NCI-H345 (cell line): ENCODE measurements at regions not wholly inside any gene's neighbourhood (a gene's known extent, or its start where the extent isn't known, plus 50 kb on each side); places are given as distances from the start of the nearest gene placed in this dataset.
"Not testable (repeated sequence)": the region's sequence is repeated elsewhere in the genome, so short reads cannot be mapped to it uniquely, and the experiment has no call there.

ENCODE experiments used
- DNase-seq: peaks from one replicate; lab custom pipeline; 2025; lab: John Stamatoyannopoulos, UW

DNA sequence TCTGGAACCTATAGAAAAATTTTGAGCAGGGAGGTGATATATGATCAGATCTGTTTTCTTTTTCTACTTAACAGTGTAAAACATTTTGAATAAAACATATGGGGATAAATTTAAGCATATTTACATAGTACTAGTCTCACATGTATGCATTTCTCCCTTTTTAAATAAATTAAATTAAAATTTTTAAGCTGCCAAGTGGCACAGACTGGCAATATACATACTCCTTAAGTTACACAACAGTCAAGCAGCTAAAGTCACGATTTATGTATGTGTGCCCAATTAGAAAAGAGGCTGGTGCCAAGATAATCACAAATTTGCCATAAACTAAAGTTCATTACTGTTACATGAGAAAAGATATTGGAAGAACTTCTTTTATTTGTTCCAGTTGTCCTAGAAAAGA lies 532.0 kb downstream of the RWDD3 start:
- DNase-seq, result no peak

DNA sequence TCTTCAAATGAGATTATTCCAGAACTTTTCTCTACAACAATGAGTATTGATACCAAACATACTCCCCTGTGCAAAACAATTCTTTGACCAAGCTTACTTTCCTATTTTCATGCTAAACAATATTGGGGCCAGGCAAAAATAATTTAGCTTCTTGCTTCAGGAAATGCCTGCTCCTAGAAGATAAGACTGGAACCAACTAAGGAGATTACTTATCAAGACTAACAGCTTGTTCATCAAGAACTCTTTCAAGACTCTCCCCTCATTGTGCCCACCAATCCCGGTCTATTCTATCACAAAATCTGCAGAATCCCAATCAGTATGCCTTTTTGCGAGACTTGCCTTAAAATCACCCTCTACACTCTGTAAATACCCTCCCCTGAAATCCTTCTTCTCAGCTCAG lies 536.6 kb downstream of the RWDD3 start:
- no peak for DNase-seq

DNA sequence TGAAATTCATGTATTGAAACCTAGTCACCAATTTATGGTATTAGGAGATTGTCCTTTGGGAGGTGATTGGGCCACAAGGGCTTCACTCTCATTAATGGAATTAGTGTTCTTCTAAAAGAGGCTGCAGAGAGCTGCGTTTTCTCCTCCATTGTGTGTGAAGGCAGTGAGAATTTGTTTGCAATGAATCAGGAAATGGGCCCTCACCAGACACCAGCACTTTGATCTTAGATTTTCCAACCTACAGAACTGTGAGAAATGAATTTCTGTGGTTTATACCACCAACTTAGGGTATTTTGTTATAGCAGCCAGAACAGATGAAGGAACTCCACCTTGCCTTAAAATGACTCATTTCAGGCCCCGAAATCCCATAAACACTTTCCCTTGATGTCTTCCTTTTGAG lies 544.2 kb downstream of the RWDD3 start:
- no peak for DNase-seq

DNA sequence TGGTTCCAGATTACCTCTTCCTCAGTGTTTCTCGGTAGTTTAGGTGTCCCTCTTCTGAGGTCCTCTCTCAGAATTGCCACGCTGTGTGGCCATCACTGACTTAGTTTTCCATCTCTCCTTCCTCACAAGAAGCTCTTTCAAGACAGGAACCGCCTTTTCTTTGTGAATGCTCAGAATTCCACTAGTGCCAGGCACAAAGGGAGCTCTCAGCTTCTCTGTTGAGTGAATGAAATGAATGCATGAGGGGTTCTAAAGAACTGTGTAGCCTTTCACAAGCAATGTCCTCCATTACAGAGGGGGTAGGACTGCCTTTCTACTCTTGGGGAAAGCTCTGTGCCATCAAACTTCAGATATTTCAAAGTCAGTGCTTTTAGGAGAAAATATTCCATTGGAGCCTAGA lies 546.8 kb downstream of the RWDD3 start:
- no peak for DNase-seq

DNA sequence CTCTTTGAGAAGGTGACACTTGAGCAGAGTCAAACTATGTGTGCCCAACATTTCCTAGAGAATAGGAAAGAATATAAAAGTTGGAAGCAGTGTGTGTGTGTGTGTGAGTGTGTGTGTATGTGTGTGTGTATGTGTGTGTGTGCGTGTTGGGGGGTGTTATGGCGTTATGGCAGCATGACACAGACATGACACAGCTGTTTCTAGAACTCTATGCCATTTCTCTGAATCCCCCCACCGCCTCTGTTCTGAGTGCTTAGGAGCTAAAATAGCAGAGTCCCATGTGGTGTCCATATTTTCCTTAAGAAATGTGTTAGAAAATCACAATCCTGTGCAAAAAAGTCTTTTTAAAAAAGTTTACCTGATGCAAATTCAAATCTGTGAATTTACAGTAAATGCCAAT lies 556.1 kb downstream of the RWDD3 start:
- DNase-seq, result no peak

DNA sequence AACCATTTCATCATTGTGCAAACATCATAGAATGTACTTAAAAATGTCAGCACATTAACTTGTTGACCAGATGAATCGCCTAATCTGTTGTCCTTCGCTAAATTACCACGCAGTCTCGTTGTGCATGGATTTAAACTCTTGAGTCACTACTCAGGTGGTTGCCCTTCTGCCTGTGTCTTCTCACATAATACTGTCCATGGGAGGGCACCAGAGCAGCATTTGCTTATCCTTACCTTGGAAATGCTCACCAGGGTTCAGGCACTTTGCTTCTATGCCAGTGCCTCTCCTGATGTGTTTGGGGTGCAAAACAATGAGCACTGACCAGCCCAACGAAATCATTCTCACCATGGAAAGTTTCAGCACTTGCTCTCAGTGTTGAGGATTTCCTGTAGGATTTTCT lies 559.9 kb downstream of the RWDD3 start:
- DNase-seq, result peak; percentile 21

DNA sequence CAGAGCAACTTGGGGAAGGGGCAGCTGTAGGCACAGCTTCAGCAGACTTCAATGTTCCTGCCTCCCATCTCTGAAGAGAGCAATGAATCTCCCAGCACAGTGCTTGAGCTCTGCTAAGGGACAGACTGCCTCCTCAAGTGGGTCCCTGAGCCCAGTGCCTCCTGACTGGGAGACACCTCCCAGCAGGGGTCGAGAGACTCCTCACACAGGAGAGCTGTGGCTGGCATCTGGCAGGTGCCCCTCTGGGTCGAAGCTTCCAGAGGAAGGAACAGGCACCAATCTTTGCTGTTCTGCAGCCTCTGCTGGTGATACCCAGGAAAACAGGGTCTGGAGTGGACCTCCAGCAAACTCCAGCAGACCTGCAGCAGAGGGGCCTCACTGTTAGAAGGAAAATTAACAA lies 563.8 kb downstream of the RWDD3 start:
- DNase-seq, result not testable (repeated sequence)

DNA sequence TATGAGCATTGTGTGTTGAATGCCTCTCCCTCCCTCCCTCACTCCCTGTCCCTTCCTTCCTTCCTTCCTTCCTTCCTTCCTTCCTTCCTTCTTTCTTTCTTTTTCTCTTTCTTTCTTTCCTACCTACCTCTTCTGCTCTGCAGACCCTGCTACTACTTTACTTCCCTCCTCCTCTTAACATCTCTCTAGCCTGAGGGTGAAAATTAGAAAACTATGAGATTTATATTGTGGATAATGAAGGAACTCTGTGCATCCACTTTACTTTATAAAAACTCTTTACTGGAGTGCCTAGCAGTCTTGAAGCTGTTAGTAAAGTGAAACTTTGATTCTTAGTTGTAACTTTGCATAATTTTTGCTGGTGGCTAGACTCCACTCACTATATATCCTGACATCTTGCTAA lies 572.2 kb downstream of the RWDD3 start:
- DNase-seq, result no peak

DNA sequence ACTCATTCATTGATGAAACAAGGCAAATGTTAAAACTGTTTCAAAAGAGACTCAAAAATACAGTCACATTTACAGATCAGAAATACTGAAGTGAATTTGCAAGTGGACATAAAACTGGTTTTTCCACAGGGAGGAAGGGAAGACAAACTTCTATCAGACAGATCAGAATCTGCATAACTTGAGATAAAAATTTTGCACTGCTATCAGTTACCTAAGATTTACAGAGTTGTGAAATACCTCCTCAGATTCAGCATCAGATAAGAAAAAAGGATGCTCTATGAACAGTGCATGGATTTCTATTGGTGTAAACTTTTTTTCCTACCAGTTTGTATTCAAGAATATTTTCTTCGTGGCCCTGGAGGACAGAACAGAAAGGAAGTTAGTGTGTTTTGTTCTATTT lies 575.4 kb downstream of the RWDD3 start:
- no peak for DNase-seq

DNA sequence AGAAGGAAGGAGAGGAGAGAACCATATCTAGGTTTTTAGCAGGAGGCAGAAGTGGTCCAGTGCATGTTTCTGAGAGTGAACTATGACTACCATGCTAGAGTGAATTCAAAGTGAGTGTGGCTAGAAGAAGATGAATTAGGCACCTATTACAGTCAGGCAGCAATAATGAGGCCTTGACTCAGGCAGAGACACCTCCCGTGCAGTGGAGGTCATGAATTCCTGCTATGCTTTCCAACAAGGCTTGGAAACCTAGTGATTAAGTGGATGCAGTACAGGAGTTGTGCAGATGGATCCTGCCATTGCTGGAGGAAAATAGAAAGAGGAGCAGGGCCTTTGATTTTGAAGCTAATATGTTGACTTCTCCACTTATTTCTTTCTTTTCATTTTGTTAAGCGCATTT lies 581.5 kb downstream of the RWDD3 start:
- no peak for DNase-seq

DNA sequence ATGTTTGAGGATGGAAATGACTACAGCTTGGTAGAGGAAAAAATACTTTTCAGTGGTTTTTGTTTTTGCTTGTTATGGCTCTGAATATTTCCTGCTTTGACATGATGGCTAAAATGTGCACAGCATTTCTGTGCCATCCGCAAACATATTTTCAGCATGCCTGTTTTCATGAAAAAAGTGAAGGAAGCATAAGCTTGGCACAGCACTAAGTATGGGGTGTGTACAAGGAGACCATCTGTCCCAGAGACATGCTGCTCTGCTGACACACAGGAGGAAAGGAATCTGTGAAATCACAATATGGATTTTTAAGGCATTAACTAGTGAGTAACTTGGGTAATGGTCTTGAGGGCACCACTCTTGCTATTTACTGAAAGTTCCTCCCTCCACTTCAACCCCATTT lies 595.5 kb downstream of the RWDD3 start:
- no peak for DNase-seq

DNA sequence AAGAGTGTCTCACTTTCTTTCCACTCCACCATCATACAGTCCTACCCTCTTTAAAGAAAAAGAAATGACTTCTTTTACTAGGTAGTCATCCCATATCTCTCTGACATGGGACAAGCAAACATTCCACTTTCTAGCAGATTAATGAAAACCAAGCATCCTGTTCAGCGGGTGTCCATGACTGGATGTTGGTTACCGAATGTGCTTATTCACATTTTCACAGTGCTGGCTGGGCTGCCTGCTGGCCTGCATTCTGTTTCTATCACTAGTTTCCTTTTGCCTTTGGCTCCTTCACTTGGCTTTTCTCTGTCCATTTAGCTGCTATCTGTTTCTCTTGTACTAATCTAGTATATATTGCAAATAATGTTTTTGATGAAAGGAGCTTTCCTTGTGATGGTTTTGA lies 598.4 kb downstream of the RWDD3 start:
- no peak for DNase-seq

DNA sequence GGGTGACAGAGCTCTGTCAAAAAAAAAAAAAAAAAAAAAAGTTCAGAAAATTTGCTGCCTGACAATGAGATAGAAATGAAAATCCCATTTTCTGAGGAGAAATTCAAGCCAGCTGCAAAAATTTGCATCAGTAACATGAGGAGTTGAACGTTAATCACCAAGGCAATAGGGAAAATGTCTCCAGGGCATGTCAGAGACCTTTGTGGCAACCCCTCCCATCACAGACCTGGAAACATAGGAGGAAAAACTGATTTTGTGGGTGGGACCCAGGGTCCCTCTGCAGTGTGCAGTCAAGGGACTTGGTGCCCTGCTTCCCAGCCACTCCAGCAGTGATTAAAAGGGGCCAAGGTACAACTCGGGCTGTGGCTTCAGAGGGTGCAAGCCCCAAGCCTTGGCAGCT lies 615.4 kb downstream of the RWDD3 start:
- no peak for DNase-seq

DNA sequence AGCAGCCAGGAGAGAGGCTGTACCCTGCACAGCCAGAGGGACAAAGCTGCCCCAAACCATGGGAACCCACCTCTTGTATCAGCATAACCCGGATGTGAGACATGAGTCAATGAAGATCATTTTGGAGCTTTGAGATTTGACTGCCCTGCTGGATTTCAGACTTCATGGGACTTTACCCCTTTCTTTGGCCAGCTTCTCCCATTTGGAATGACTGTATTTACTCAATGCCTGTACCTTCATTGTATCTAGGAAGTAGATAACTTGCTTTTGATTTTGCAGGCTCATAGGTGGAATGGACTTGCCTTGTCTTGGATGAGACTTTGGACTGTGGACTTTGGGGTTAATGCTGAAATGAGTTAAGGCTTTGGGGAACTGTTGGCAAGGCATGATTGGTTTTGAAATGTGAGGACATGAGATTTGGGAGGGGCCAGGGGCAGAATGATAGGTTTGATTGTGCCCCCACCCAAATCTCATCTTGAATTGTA lies 616.2 kb downstream of the RWDD3 start:
- no peak for DNase-seq

DNA sequence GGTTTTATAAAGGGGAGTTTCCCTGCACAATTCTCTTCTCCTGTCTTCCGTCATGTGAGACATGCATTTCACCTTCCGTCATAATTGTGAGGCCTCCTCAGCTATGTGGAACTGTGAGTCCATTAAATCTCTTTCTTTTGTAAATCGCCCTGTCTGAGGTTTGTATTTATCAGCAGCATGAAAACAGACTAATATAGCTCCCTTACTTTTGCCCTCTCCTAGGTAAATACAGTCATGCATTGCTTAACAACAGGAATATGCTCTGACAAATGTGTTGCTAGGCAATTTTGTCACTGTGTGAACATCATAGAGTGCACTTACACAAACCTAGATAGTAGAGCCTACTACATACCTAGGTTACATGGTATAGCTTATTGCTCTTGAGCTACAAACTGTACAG lies 616.8 kb downstream of the RWDD3 start:
- no peak for DNase-seq

DNA sequence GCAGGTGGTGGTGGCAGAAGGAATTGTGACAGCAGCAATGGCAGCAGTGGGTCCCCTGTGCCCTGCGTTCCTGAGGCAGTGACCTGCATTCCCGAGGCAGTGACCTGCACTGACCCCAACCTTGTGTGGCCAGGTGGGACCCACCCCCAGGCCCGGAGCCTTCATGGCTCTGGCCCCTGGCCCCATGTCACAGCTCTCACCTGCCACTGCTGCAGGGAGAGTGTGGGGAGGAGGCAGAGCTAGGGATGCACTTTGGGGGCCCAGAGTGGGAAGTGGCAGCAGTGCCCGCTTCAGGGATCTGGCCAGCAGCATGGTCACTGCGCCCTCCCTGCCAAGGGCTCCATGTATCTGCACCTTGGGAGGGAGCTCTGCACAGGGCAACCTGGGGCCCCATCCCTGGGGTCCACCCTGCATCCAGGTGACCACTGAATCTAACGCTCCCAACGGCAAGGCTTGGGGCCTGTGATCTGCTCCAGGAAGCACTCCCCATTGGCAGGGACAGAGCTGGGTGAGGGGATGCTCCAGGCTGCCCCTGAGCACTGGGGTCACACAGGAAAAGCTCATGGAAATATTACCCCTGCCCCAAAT lies 618.6 kb downstream of the RWDD3 start:
- DNase-seq, result no peak

DNA sequence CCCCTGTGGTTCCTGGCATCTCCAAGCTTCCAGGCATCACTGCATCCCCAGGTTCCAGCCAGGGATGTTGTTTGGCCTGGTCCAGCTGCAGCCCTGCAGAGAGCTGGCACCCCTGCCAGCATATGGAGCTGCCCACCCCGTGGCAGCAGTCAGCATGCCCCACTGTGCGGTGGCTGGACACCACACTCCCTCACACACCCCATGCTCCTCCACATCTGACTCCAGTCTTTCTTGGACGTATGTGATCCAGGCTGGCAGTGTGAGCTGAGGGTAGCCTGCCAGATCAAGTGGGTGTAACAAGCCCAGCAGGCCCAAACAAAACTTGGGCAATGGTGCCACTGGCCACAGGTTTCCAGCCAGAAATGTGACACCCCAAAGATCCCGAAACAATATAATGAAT lies 620.4 kb downstream of the RWDD3 start:
- no peak for DNase-seq

DNA sequence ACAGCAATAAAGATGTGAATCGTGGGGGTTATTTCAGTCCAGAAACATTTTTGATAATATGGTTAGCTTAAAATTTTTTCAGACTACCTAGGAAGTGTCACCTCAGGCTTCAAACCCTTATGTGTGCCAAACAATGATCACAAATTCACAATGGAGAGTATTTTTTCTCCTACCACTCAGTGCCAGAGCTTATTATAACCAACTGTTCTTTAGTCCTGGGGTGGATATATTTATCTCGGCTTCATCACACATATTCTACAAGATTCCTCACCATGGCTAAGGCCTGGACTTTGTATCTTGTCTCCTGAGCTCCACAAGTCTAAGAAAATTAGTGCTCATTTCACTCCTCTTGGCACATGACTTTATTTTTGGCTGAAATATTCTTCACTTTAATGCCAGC lies 629.1 kb downstream of the RWDD3 start:
- no peak for DNase-seq

DNA sequence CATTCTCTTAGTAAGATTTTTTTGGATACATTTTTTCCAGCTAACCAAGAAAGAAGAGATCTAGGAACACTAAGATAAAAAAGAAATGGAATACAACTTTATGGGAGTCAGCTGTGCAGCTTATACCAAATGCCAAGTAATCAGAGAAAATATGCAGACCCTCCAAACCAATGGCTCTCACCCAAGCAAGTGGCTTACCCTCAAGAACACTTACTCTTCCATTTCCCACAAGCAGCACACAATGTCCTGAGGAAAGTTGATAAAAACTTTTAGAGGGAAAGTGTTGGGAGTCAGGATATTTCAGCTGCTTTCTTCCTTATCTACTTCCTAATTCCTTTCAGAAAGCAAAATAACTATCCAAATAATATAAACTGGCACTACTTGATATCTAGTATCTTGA lies 631.8 kb downstream of the RWDD3 start:
- no peak for DNase-seq

DNA sequence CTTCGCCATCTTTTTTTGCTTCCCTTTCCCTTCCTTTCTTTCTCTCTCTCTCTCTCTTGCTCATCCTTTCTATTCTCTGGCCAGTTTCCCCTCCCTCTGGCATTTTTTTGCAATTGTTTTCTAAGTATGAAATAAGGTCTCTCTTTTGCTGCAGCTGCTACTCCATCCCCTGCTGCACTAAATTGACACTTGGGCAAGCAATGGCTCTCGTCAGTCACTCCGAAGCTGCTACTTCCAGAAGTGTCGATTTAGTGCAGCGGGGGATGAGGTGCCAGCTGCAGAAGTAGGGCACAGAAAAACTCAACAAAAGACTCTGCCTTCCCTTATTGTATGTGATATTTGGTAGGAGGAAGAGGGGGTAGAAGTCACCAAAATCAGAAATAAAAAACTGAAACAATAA lies 642.3 kb downstream of the RWDD3 start:
- peak; percentile 18 for DNase-seq

DNA sequence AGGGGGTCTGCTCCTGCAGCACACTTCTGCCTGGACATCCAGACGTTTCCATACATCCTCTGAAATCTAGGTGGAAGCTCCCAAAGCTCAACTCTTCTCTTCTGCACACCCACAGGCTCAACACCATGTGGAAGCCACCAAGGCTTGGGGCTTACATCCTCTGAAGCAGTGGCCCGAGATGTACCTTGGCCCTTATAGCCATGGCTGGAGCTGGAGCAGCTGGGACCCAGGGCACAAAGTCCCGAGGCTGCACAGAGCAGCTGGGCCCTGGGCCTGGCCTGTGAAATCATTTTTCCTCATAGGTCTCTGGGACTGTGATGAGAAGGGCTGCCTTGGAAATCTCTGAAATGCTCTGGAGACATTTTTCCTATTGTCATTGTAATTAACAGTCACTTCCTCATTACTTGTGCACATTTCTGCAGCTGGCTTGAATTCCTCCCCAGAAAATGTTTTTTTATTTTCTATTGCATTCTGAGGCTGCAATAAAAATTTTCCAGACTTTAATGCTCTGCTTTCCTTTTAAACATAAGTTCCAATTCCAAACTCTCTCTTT lies 645.6 kb downstream of the RWDD3 start:
- no peak for DNase-seq

DNA sequence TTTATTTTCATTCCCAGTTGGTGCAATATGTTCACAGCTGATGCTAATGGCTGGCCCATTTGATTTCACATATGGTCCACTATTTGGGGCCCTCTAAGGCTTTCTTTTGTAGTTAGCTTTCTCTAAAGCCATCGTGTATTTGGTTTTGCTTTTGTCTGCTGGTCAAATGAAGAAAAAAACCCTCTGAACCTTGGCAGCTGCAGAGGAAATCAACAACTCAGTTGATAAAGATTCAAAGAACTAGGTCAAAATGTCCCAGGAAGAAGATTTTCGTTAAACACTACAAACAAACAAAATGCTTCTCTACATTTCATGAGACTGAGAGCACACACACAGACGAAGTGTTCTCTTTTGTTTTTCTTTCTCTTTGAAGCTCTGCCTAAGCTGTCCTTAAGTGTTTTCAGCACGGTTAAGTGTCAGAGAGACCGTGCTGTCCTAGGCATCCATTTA lies 655.0 kb downstream of the RWDD3 start:
- peak; percentile 9 for DNase-seq

DNA sequence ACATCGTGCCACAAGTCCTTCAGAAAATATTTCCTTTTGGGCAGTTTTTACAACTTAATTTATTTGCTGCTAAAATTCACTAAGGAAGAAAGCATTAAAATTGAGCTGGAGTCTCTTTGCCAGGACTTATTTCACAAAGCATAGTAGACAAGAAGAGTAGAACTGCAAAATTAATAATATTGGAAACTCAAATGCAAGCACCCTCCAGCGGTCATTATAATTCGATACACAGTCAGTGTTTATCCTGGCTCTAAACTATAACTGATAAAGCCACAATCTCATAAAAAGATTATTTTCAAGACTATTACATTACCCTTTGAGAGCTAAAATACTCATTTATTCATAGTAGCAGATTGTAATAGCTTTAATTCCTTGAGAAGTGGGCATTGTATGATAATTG lies 655.4 kb downstream of the RWDD3 start:
- DNase-seq, result no peak

DNA sequence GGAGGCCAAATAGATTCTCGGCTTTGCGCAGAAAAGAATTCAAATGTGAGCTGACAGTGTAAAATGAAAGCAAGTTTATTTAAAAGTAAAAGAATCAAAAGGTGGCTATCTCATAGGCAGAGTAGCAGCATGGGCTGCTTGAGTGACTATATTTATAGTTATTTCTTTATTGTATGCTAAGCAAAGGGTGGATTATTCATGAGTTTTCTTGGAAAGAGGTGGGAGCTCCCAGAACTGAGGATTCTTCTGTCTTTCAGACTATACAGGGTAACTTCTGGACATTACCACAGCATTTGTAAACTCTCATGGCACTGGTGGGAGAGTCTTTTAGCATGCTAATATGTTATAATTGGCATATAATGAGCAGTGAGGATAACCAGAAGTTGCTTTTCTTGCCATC lies 659.9 kb downstream of the RWDD3 start:
- DNase-seq, result no peak
